GM19043 (cell line): ENCODE measurements at regions not wholly inside any gene's neighbourhood (a gene's known extent, or its start where the extent isn't known, plus 50 kb on each side); places are given as distances from the start of the nearest gene placed in this dataset.
"Not testable (repeated sequence)": the region's sequence is repeated elsewhere in the genome, so short reads cannot be mapped to it uniquely, and the experiment has no call there.

Source experiments
- ATAC-seq: cut with Tn5 transposase; IDR thresholded peaks from one replicate; pipeline ENCODE4 v1.9.1; 2021; ENCODE audit warnings: low read depth; ENCODE audit not compliant: unreplicated experiment

GRCh38 chr2:116911540-116911939, 903.0 kb upstream of the DDX18 start:
- ATAC-seq = no peak

GRCh38 chr2:116915673-116916072, 898.8 kb upstream of the DDX18 start:
- ATAC-seq = no peak

- ATAC-seq = no peak
Measured at GRCh38 chr2:116917196-116917595, 897.3 kb upstream of the DDX18 start.

GRCh38 chr2:116918574-116918973, 895.9 kb upstream of the DDX18 start:
- no peak for ATAC-seq

- ATAC-seq = no peak
Measured at GRCh38 chr2:116922414-116922813, 892.1 kb upstream of the DDX18 start.

GRCh38 chr2:116924509-116924908, 890.0 kb upstream of the DDX18 start:
- ATAC-seq = no peak

- no peak for ATAC-seq
Measured at GRCh38 chr2:116935097-116935814, 879.2 kb upstream of the DDX18 start.

GRCh38 chr2:116948258-116948657, 866.2 kb upstream of the DDX18 start:
- no peak for ATAC-seq

GRCh38 chr2:116949249-116949648, 865.2 kb upstream of the DDX18 start:
- ATAC-seq = no peak

GRCh38 chr2:116952254-116952653, 862.2 kb upstream of the DDX18 start:
- ATAC-seq = no peak

GRCh38 chr2:116955646-116956045, 858.8 kb upstream of the DDX18 start:
- no peak for ATAC-seq

GRCh38 chr2:116975608-116976007, 838.9 kb upstream of the DDX18 start:
- no peak for ATAC-seq

- ATAC-seq = no peak
Measured at GRCh38 chr2:116979916-116980764, 834.4 kb upstream of the DDX18 start.

GRCh38 chr2:116987447-116987846, 827.0 kb upstream of the DDX18 start:
- no peak for ATAC-seq

GRCh38 chr2:116988303-116988702, 826.2 kb upstream of the DDX18 start:
- no peak for ATAC-seq

GRCh38 chr2:117019357-117019756, 795.1 kb upstream of the DDX18 start:
- no peak for ATAC-seq

GRCh38 chr2:117027646-117028045, 786.8 kb upstream of the DDX18 start:
- no peak for ATAC-seq

GRCh38 chr2:117028708-117029107, 785.8 kb upstream of the DDX18 start:
- ATAC-seq = not testable (repeated sequence)

- ATAC-seq = no peak
Measured at GRCh38 chr2:117055499-117056375, 758.8 kb upstream of the DDX18 start.

- ATAC-seq = no peak
Measured at GRCh38 chr2:117056376-117056748, 758.1 kb upstream of the DDX18 start.

GRCh38 chr2:117057016-117057415, 757.5 kb upstream of the DDX18 start:
- no peak for ATAC-seq
